ENCODE measurements at regions not wholly inside any gene's neighbourhood (a gene's known extent, or its start where the extent isn't known, plus 50 kb on each side); places are given as distances from the start of the nearest gene placed in this dataset.

DNA sequence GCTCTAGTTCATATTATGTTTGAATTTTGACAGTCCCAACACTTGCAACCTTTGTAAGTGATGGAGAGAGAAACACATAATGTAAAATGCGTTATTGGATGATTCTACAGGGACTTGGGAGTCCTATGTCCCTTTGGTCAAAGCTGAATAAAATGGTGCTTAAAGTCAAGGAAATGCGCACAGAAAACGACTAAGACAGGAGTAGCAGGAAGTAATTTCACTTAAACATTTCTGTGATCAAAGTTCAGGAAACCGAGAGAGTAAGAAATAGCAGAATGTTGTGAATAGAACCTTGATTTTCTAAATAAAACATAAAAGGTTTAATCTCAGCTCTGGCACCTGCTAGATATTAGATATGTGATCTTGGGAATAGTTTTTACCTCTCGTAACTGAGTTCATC, 2339.2 kb downstream of the MAT2B start:
- H3K9me3 ChIP-seq (ENCODE audit: control insufficient read depth, low read length) = no peaks in the 10 kb centered on the region
- no peak overlapping the region for H3K27ac ChIP-seq (ENCODE audit: low read depth in 1 of 2, low read length in 2 of 2)
- H3K27me3 ChIP-seq (ENCODE audit: control insufficient read depth in 1 of 2, insufficient read depth in 2 of 2, low read length in 1 of 2) = no peaks in the 10 kb centered on the region
- WGBS, 2 donors = 82 to 89% methylated on average over 5 of the region's 5 CpGs
- intact Hi-C loops (cut with DNase I) = no loop called here
- no peaks in the 10 kb centered on the region for H3K4me1 ChIP-seq (ENCODE audit: control insufficient read depth in 1 of 2, insufficient read depth in 2 of 2, low read length in 2 of 2)
- ATAC-seq (ENCODE audit: low FRiP score) (no peak), DNase-seq (no peak)
- H3K4me3 ChIP-seq (ENCODE audit: low read length in 2 of 2) = no peak overlapping the region
- H3K36me3 ChIP-seq (ENCODE audit: control insufficient read depth in 1 of 2, insufficient read depth in 2 of 2, low read length in 1 of 2) = no peaks in the 10 kb centered on the region

DNA sequence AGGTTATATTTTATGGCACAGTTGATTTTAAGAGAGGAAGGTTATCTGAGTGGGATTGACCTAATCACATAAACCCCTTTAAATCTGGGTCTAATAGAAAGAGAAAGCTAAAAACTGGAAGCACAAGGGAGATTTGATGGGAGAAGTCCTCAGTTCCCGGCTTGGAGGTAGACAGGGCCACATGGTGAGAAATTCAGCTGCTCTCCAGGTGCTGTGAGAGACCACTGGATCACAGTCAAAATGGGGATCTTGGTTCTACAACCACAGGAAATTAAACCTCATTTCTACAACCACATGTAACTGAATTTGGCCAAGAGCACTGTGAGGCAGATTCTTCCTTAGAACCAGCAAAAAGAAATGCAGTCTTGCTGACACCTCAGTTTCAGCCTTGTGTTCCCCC, 2352.7 kb downstream of the MAT2B start:
- Histone ChIP-seq H3K36me3 (ENCODE audit: control insufficient read depth in 1 of 2, insufficient read depth in 2 of 2, low read length in 1 of 2) (no peaks in the 10 kb centered on the region), H3K9me3 (ENCODE audit: control insufficient read depth, low read length) (no peaks in the 10 kb centered on the region), H3K4me3 (ENCODE audit: low read length in 2 of 2) (no peak overlapping the region), H3K27me3 (ENCODE audit: control insufficient read depth in 1 of 2, insufficient read depth in 2 of 2, low read length in 1 of 2) (no peaks in the 10 kb centered on the region), H3K27ac (ENCODE audit: low read depth in 1 of 2, low read length in 2 of 2) (no peak overlapping the region), H3K4me1 (ENCODE audit: control insufficient read depth in 1 of 2, insufficient read depth in 2 of 2, low read length in 2 of 2) (no peaks in the 10 kb centered on the region)
- intact Hi-C loops (cut with DNase I) = no loop called here
- 85 to 94% methylated on average over 1 of the region's 1 CpG for whole genome bisulfite sequencing, 2 donors
- no peak for ATAC-seq (ENCODE audit: low FRiP score)
- no peak for DNase-seq

GRCh38 chr5:165859251-165859650, 2353.8 kb downstream of the MAT2B start:
- 18 to 29% methylated on average over 2 of the region's 2 CpGs for WGBS, 2 donors
- Histone ChIP-seq H3K9me3 (ENCODE audit: control insufficient read depth, low read length) (no peaks in the 10 kb centered on the region), H3K36me3 (ENCODE audit: control insufficient read depth in 1 of 2, insufficient read depth in 2 of 2, low read length in 1 of 2) (no peaks in the 10 kb centered on the region), H3K4me3 (ENCODE audit: low read length in 2 of 2) (no peak overlapping the region), H3K27me3 (ENCODE audit: control insufficient read depth in 1 of 2, insufficient read depth in 2 of 2, low read length in 1 of 2) (no peaks in the 10 kb centered on the region), H3K27ac (ENCODE audit: low read depth in 1 of 2, low read length in 2 of 2) (no peak overlapping the region), H3K4me1 (ENCODE audit: control insufficient read depth in 1 of 2, insufficient read depth in 2 of 2, low read length in 2 of 2) (no peaks in the 10 kb centered on the region)
- intact Hi-C loops (cut with DNase I) = no loop called here
- DNase-seq = no peak
- ATAC-seq (ENCODE audit: low FRiP score) = no peak

DNA sequence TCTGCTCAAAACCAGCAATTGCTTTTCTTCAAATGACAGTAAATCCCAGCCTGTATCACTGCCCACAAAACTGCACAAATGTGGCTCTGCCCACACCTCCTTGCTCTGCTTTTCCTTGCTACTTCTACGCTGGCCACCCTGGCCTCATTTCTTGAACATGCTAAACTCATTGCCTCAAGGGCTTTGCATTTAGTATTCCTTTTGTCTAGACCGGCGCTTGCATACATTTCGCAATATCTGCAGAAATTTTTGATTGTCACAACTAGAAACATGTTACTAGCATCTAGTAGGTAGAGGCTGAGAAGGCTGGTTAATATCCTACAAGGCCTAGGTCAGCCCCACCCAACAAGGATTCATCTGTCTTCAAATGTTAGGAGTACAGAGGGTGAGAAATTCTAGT, 2357.8 kb downstream of the MAT2B start:
- Histone ChIP-seq H3K4me1 (ENCODE audit: control insufficient read depth in 1 of 2, insufficient read depth in 2 of 2, low read length in 2 of 2) (no peaks in the 10 kb centered on the region), H3K27ac (ENCODE audit: low read depth in 1 of 2, low read length in 2 of 2) (no peak overlapping the region), H3K4me3 (ENCODE audit: low read length in 2 of 2) (no peak overlapping the region), H3K27me3 (ENCODE audit: control insufficient read depth in 1 of 2, insufficient read depth in 2 of 2, low read length in 1 of 2) (no peaks in the 10 kb centered on the region), H3K9me3 (ENCODE audit: control insufficient read depth, low read length) (no peaks in the 10 kb centered on the region), H3K36me3 (ENCODE audit: control insufficient read depth in 1 of 2, insufficient read depth in 2 of 2, low read length in 1 of 2) (no peaks in the 10 kb centered on the region)
- DNase-seq (no peak), ATAC-seq (ENCODE audit: low FRiP score) (no peak)
- intact Hi-C loops (cut with DNase I) = no loop called here
- 83 to 86% methylated on average over 4 of the region's 4 CpGs for WGBS, 2 donors

DNA sequence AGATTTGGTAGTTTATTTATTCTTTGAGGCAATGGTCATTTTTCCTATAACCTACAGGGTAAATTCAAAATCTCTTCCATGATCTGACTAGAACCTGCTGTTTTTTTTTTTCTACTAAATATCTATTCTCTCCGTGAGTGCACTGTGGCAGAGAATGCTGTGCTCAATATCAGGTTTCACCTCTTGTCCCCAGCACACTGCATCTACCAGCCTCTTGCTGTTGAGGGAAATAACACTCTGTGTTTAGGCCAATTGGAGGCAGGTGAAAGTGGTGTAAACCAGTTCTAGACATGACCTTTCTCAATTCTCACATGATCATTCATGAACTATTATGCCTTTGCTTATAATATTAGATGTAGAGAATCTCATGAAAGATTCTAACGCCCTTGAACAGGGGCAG, 2365.9 kb downstream of the MAT2B start:
- no peaks in the 10 kb centered on the region for H3K9me3 ChIP-seq (ENCODE audit: control insufficient read depth, low read length)
- H3K36me3 ChIP-seq (ENCODE audit: control insufficient read depth in 1 of 2, insufficient read depth in 2 of 2, low read length in 1 of 2) = no peaks in the 10 kb centered on the region
- 51% methylated on average over 2 of the region's 2 CpGs for WGBS, 2 donors
- DNase-seq (no peak), ATAC-seq (ENCODE audit: low FRiP score) (no peak)
- no peaks in the 10 kb centered on the region for H3K27me3 ChIP-seq (ENCODE audit: control insufficient read depth in 1 of 2, insufficient read depth in 2 of 2, low read length in 1 of 2)
- H3K4me1 ChIP-seq (ENCODE audit: control insufficient read depth in 1 of 2, insufficient read depth in 2 of 2, low read length in 2 of 2) = no peaks in the 10 kb centered on the region
- H3K4me3 ChIP-seq (ENCODE audit: low read length in 2 of 2) = no peak overlapping the region
- intact Hi-C loops (cut with DNase I) = no loop called here
- no peak overlapping the region for H3K27ac ChIP-seq (ENCODE audit: low read depth in 1 of 2, low read length in 2 of 2)

GRCh38 chr5:165874851-165875250, 2369.4 kb downstream of the MAT2B start:
- no peaks in the 10 kb centered on the region for H3K4me1 ChIP-seq (ENCODE audit: control insufficient read depth in 1 of 2, insufficient read depth in 2 of 2, low read length in 2 of 2)
- no peak for ATAC-seq (ENCODE audit: low FRiP score)
- 77 to 93% methylated on average over 2 of the region's 2 CpGs for WGBS, 2 donors
- H3K36me3 ChIP-seq (ENCODE audit: control insufficient read depth in 1 of 2, insufficient read depth in 2 of 2, low read length in 1 of 2) = no peaks in the 10 kb centered on the region
- H3K9me3 ChIP-seq (ENCODE audit: control insufficient read depth, low read length) = no peaks in the 10 kb centered on the region
- no peak for DNase-seq
- intact Hi-C loops (cut with DNase I) = no loop called here
- no peak overlapping the region for H3K27ac ChIP-seq (ENCODE audit: low read depth in 1 of 2, low read length in 2 of 2)
- no peaks in the 10 kb centered on the region for H3K27me3 ChIP-seq (ENCODE audit: control insufficient read depth in 1 of 2, insufficient read depth in 2 of 2, low read length in 1 of 2)
- no peak overlapping the region for H3K4me3 ChIP-seq (ENCODE audit: low read length in 2 of 2)

DNA sequence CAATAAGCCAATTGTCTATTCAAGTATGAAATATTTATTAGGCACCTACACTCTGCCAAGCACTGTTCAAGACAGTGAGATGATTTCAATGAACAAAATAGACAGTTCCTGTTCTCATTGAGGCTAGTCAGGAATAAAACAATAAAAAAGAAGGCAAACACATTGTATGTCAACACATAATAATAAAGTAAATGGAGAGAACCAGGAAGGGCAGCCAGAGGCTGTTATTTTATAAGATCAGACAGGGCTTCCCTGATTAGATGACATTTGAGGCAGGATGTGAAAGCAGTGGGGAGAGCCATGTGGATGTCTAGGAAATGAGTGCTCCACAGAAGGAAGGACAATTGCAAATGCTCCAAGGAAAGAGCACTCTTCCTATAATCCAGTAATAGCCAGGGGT, 2371.1 kb downstream of the MAT2B start:
- Histone ChIP-seq H3K4me3 (ENCODE audit: low read length in 2 of 2) (no peak overlapping the region), H3K4me1 (ENCODE audit: control insufficient read depth in 1 of 2, insufficient read depth in 2 of 2, low read length in 2 of 2) (no peaks in the 10 kb centered on the region), H3K36me3 (ENCODE audit: control insufficient read depth in 1 of 2, insufficient read depth in 2 of 2, low read length in 1 of 2) (no peaks in the 10 kb centered on the region), H3K27me3 (ENCODE audit: control insufficient read depth in 1 of 2, insufficient read depth in 2 of 2, low read length in 1 of 2) (no peaks in the 10 kb centered on the region), H3K9me3 (ENCODE audit: control insufficient read depth, low read length) (no peaks in the 10 kb centered on the region), H3K27ac (ENCODE audit: low read depth in 1 of 2, low read length in 2 of 2) (no peak overlapping the region)
- DNase-seq = no peak
- no peak for ATAC-seq (ENCODE audit: low FRiP score)
- intact Hi-C loops (cut with DNase I) = no loop called here

DNA sequence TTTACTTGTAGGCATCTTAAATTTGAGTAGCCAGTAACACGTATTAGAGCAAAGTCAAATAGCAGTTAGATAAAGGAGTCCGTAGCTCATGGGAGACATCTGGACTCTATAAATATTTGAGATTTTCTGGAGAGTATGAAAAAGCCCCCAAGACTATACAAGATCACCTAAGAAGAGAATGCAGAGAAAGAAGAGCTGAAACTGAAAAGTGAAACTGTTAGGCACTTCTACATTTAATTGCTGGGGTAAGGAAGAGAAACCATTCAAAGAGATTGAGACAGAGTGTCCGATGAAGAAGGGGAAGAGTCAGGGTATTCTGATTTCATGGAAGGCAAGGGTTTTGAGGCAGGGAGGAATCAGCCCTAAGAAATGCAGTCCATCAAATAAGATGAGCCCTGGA, 2372.1 kb downstream of the MAT2B start:
- 81 to 89% methylated on average over 3 of the region's 3 CpGs for WGBS, 2 donors
- H3K36me3 ChIP-seq (ENCODE audit: control insufficient read depth in 1 of 2, insufficient read depth in 2 of 2, low read length in 1 of 2) = no peaks in the 10 kb centered on the region
- intact Hi-C loops (cut with DNase I) = no loop called here
- no peak overlapping the region for H3K4me3 ChIP-seq (ENCODE audit: low read length in 2 of 2)
- no peaks in the 10 kb centered on the region for H3K4me1 ChIP-seq (ENCODE audit: control insufficient read depth in 1 of 2, insufficient read depth in 2 of 2, low read length in 2 of 2)
- H3K27ac ChIP-seq (ENCODE audit: low read depth in 1 of 2, low read length in 2 of 2) = no peak overlapping the region
- H3K27me3 ChIP-seq (ENCODE audit: control insufficient read depth in 1 of 2, insufficient read depth in 2 of 2, low read length in 1 of 2) = no peaks in the 10 kb centered on the region
- DNase-seq (no peak), ATAC-seq (ENCODE audit: low FRiP score) (no peak)
- no peaks in the 10 kb centered on the region for H3K9me3 ChIP-seq (ENCODE audit: control insufficient read depth, low read length)

- Histone ChIP-seq H3K36me3 (ENCODE audit: control insufficient read depth in 1 of 2, insufficient read depth in 2 of 2, low read length in 1 of 2) (no peaks in the 10 kb centered on the region), H3K27me3 (ENCODE audit: control insufficient read depth in 1 of 2, insufficient read depth in 2 of 2, low read length in 1 of 2) (no peaks in the 10 kb centered on the region), H3K9me3 (ENCODE audit: control insufficient read depth, low read length) (no peaks in the 10 kb centered on the region), H3K27ac (ENCODE audit: low read depth in 1 of 2, low read length in 2 of 2) (no peak overlapping the region), H3K4me1 (ENCODE audit: control insufficient read depth in 1 of 2, insufficient read depth in 2 of 2, low read length in 2 of 2) (no peaks in the 10 kb centered on the region), H3K4me3 (ENCODE audit: low read length in 2 of 2) (no peak overlapping the region)
- DNase-seq = no peak
- WGBS, 2 donors = 76 to 81% methylated on average over 2 of the region's 2 CpGs
- ATAC-seq (ENCODE audit: low FRiP score) = no peak
- intact Hi-C loops (cut with DNase I) = no loop called here
Measured at GRCh38 chr5:165881259-165881658, 2375.8 kb downstream of the MAT2B start.

Measured in aorta (tissue), 5 donors.